NOMO-1 treated with DMSO at 0.1 percent for 48 hours (cell line): ENCODE measurements at regions not wholly inside any gene's neighbourhood (a gene's known extent, or its start where the extent isn't known, plus 50 kb on each side); places are given as distances from the start of the nearest gene placed in this dataset.

Experiments
- DNase-seq: peaks from one replicate; lab custom pipeline; 2025; ENCODE audit not compliant: unreplicated experiment; lab: John Stamatoyannopoulos, UW

DNA sequence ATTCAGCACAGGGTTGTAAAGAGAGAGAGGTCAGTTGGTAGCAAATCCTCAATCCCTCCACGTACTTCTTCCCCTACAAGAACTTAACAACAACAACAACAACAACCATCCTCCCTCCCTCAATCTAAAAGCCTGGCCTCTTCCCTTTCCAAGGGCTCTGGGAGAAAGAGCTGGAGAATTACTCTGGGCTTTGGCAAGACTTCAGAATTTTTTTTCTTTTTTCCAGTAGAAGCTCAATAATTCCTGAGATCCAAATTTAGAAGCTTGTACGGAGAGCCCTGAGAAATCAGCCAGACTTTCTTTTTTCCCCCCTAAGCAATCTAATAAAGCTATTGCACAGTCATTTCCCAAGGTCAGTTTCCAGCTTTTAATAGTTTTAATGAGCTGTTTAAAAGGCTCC is 95.8 kb upstream of the CACNA2D3 start:
- DNase-seq, result no peak

DNA sequence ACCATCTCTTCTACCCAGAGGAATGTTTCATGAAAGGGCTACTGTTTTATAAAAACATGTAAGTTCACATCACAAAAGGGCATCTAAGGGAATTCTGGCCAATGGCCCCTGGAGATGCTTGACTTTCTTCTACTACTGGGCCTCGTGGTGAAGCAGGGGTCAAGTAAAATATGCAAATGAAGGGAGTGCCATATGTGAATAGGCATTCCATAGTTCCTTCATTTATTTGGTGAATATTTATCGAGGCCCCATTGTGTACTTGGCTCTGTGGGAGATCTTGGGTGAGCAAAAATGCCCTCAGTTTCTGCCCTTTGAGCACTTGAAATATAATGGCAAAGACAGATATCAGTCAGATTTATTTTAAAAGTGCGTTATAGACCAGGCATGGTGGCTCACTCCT is 101.3 kb upstream of the CACNA2D3 start:
- no peak for DNase-seq

DNA sequence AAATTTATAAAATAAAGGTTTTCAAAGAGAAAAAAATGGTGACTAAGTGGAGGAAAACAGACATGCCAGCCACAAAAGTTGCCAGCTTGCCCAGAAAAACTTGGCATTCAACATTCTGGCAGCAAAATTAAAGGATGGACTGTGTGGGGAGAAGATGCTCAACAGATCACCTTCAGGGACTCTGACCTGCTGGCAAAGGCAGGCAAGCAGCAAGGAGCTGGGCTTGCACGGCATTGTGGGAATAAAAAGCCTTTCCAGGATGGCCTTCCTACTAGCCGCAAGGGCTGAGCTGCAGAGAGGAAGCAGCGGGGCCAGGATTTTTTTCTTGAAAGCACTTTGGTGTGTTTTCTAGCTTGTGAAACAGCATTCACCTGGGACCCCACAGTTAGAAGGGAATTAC is 101.9 kb upstream of the CACNA2D3 start:
- DNase-seq, result no peak

DNA sequence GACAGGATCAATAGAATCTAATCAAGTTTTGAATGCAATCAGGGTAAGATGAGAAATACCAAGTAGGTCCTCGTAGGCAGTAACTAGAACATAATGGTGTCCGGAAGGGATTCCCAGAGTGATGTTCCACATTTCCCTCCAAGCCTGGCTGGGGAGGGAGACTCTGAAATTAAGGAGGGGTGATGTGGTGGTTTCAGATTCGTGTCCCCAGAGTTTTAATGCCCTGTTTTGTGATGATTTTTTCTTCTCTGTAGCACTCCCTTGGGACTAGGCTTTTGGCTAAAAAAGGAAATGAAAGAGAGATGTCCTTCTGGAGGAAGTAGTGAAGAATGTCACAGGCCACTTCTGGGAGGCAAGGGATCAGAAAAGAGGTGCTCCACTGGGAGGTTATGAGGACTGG is 108.3 kb upstream of the CACNA2D3 start:
- DNase-seq, result no peak

DNA sequence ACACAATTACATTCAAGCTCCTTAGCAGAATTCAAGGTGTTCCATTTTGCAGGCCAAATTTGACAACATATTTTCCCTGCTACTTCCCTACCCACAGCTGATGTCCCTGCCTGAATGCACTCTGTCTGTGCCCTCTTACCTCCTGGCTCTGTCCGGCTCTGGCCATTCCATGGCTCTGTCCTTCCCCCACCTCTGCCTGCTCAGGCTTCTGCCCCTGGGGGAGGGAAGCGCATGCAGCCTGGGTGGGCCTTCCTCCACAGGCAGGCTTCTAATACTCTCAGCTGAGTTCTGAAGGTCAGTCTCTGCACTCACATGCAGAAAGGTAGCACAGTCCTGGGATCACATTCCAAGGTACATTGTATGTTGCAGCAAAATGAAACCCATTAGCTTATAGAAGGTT is 113.6 kb upstream of the CACNA2D3 start:
- DNase-seq, result no peak

DNA sequence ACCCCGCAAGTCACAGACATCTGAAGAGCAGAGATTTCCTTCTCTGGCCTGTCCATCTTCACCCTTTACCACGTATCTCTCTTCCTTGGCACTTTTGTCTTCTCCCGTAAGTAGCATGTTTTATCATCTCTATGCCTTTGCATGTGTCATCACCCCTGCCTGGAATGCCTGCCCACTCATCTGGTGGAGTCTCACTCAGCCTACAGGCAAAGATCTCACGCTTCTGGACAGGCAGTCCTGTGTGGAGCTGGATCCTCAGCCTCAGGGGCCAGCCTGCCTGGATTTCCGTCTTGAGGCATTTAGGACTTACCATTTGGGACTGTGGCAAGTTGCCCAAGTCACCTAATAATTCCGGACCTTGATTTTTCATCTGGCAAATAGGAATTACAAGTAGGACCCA is 114.3 kb upstream of the CACNA2D3 start:
- no peak for DNase-seq

DNA sequence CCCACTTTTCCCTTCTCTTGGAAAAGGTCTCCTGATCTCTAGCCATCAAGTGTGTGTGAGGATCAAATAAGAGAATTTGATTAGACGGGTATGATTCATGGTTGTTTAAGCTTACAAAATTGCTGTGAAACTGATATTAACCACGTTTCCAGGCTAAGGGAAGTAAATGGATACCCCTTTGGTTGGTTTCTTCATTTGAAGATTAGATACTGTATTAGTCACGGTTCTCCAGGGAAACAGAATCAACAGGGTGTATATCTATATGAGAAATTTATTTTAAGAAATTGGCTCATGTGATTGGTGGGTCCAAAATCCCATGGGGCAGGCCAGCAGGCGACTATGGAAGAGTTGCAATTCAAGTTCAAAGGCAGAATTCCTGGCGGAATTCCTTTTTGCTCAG is 112.7 kb upstream of the SELENOK start:
- DNase-seq, result no peak

DNA sequence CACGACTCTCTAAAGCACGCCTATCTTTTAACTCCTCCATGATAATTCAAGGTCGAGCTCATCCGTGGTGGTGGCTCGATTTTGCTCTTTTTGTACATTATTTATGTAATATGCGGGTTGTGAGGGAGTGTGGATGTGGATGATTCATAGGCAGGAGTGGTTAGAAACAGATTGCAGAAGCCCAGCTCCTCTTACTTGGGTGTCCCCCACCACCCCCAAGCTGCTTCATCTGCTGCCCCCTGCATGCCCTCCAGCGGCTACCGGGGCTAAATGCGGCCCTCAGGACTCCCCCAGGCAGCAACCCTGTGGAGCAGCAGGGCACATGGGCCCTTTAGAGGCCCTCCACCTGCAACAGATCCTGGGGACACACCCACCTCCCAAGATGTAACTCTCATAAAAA is 111.5 kb upstream of the SELENOK start:
- DNase-seq, result no peak

DNA sequence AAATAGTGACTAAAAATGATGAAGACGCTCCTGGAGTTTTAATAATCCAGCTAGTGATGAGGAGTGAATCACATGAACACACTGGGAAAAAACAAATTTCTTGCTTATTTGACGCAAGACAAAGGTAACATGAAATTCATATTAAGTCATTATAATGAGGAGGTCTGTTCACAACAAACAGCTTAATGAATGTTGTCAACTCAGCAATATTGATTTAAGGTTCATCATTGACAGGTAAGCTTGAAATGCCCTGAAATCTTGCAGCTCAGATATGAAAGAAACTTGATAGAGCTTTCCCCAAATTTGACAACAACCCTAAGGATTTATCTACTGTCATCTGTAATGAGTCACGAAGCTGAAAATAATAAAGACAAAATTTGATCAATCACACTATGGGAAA is 108.1 kb upstream of the SELENOK start:
- no peak for DNase-seq

DNA sequence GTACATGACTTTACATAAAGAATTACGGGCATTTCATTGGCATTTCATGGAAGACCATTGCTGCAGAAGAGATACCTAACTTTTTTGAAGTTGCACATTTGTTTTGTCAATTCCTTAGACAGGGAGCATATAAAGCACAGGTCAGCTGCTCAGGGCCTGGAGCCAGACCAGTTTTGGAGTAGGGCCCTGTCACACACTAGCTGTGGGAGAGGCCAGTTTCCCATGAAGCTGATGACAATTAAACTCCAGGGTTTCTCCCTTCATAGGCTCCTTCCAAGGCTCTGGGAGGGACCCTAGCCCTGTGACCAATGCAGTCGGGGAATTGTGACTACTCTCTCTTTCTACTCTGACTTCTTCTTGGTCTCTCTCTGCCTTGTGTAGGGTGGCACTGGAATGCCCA is 107.3 kb upstream of the SELENOK start:
- DNase-seq, result no peak

DNA sequence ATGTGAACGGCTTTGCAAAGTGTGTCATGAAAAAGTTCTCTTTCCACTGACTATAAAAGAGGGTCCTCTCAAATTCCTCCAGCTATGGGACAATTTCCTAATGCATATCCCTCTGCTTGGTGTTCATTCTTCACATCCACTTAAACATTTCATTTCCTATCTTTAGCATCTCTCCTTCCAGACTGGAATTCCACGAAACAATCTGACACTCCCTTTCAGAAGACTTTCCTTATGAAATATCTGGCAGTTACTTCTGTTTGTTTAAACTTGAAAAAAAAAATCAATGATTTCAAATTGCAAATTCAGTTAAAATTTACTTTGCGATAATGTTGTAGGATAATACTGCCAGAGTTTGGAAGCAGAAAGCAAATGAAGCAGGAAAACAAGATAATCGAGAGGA is 105.8 kb upstream of the SELENOK start:
- no peak for DNase-seq

DNA sequence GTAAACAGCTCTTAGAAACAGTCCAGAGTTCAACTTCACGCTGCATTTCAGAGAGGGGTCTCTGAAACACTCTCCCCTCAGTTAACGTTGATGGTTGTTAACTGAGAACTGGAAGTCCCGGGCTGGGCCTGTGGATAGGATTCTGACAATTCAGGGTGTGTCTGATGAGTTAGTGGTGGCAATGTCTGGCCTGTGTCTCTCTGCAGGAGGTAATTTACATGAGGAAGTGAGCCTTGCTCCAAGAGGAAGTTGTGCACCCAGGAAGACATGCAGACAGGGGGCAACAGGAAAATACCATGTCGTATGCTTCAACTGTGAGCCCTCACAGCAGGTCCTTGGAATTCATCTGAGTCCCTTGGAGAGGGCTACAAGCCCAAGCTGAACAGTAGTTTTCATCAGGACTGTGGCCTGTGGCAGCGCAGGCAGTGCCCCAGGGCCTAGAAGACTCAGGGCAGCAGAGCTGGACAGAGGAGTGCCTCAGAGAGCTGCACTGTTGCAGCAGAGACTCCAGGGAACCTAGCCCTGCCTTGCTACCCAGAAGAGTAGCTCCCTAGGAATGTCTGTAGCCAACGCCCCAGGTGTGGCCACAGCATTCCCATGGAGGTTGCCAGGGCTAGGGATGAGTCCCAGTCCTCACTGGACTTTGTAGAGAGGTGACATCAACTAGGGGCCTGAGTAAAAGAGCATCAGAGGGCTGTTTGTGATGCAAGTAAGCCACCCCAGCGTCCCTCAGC is 104.6 kb upstream of the SELENOK start:
- no peak for DNase-seq

DNA sequence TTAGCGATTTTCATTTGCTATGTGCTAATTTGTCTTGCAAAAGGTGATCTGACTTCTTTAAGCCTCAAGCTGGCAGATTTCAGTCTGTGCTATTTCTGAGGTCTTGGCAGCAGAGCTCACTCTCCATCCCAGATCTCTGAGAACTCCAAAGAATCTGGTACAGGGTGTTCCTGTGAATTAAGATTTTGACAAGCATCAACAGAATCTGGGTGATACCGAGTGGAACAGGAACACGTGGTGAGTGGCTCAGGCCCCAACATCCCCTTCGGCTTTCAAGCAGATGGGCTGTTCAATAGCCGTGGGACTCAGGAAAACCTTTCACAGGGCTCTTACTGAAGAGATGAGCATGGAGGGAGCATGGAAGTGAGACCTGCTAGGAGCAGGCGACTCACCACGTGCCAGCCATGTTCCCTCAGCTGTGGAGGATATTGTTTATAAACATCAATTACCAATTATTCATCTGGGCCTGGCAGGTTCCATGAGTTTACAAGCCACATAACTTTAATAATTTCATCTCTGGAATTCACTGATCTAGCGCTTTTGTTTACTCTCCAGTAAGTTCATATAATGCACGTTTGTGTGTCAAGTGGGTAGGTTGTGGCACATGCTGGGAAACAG is 103.4 kb upstream of the SELENOK start:
- DNase-seq, result no peak

DNA sequence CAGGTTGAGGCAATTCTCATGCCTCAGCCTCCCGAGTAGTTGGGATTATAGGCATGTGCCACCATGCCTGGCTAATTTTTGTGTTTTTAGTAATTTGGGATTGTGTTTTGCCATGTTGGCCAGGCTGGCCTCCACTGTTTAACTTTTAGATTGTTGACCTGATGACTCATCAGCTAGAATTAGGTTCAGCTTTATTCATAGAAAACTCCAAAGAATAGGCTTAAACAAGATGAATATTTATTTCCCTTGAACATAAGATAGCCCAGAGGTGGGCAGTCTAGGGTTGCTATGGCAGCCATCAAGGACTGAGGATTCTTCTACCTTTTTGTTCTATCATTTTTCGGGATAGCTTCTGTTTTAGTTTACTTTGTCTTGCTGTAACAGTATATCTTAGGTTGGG is 99.6 kb upstream of the SELENOK start:
- no peak for DNase-seq

DNA sequence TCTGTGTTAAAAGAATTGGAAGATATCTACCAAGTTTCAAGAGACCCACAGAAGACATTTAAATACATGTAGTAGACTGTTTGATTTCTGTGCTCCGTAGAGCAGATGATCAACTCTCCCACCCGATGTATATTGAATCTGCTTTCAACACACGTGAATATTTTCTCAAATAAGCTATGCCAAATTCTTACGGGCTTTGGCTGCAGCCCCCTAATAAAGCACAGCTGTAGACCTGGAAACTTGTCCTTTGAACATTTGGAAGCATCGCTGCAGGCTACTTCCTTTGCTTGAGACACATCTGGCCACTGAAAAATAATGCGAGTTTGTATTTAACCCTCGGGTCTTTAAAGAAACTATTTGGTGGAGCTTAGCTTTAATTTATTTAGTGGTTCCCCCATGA is 98.3 kb upstream of the SELENOK start:
- DNase-seq, result no peak

DNA sequence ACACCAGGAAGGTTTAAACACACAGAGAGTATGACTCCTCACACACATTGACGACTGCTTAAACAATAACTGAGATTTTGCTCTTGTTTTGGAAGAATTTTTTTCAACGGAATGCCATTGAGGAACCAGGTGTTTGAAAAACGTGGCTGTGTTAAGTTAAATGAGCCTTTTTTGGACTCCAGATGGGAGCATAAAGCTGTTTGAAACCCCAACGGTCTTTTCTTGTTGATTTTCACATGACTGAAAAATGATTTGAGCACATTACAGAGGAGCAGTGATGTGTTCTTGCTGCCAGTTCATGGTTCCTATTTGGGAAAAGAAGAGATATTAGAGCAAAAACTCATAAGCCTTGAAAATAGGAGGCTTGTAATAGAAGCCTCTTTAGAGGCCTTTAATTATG is 97.8 kb upstream of the SELENOK start:
- no peak for DNase-seq

DNA sequence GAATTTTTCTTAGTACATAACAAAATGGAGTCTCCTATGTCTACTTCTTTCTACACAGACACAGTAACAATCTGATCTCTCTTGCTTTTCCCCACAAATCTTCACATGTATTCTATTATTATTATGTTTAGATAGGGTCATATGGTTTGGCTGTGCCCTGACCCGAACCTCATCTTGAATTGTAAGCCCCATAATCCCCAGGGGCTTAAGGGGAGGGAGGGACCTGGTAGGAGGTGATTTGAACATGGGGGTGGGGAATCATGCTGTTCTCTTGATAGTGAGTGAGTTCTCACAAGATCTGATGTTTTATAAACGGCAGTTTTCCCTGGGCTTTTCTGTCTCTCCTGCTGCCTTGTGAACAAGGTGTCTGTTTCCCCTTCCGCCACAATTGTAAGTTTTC is 86.7 kb upstream of the SELENOK start:
- DNase-seq, result no peak

DNA sequence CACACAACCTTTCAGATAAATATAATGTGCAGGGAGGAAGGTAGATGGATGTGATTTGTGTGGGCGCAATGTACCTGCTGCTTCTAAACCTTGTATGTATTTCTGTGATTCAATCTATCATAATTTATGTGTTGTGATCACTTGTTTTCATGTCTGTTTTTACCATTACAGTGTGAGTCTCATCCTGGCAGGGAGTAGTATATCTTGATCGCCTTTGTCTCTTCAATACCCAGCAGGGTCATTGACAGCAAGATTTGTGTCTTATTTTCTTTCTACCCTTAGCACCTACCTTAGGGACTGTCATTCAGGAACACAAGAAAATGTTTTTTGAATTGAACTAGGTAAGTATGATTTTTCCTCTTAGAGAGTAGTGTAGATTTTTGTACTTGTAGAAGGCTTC is 83.7 kb upstream of the SELENOK start:
- DNase-seq, result no peak

DNA sequence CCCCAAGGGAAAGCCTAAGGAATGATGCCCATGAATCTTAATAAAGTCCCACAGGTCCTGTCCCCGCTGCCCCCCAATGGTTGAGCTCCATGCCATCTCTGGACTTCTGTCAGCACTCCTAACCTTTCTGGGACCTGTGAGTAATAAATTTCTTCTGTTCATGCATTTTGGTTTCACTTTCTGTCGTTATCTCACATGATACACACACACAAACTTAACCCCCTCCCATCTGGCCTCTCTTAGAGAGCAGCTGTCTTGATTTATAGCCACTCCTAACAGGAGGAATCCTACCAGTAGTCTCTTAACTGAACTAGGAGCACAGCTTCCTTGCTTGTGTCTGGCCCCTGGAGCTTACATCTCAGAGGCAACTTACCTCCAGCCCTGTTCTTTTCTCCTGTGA is 82.7 kb upstream of the SELENOK start:
- no peak for DNase-seq

DNA sequence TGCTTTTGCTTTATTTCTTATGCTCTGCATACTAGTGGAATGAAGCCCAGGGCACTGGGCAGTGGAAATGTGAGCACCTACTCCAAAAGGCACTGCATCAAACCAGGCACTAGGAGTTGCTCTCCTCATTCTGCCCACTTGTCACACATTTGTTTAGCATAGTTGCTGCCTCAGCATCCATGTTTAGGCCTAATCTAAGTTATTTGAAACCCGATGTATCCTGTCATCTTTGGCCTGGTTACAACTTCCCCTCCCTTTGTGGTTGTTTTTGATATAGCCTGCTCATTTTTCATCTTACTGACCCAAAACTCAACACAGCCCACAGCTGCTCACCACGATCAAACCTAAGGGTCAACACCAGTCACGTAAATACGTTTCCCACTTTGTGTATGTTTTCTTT is 82.2 kb upstream of the SELENOK start:
- no peak for DNase-seq

DNA sequence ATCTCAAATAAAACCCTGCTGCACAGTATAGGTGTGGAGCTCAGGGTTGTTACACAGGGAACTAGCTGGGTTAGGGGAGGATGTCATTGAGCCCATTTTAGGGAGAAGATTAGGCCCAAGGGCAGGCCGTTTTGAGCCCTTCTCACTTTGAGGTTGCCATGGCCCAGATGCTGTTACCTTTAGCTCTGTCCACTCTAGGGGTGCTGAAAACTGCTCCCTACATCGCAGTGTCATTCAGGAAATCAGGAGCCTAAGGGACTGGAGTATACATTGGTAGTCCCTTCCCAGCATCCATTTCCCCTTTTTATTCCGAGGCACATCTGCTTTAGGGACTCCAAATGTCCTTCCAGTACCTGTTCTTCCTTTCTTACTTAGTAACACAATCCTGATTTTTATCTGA is 79.0 kb upstream of the SELENOK start:
- DNase-seq, result no peak

DNA sequence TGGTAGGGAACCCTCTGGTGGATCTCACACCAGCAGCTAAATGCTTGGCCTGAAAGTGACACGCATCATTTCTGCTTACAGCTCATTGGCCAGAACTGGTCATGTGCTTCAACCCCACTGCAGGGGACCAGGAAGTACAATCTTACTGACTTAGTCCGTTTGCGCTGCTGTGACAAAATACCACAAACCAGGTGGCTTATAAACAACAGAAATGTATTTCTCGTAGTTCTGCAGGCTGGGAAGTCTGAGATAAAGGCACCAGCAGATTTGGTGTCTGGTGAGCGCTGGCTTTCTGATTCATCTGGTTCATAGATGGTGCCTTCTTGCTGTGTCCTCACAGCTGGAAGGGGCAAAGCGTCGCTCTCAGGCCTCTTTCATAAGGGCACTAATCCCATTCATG is 77.4 kb upstream of the SELENOK start:
- DNase-seq, result no peak

DNA sequence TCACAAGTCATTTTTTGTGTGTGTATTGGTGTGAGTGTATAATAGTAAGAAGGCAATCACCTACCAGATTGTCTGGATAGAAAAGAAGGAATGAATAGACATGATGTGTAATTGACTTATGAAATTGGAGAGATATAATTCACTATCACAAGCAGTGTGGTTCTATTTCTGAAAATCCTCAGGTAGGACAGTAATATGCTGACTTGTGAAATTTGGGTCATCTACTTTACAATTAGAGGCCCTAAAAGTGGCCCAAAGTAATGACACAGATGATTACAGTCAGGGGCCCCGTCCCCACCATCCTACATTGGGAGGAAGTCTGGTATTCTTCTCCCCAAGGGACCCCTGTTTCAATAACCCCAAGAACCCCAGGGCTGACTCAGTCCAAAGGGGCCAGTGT is 73.6 kb upstream of the SELENOK start:
- no peak for DNase-seq
